Muscle of leg (tissue), 3 donors: ENCODE measurements at regions not wholly inside any gene's neighbourhood (a gene's known extent, or its start where the extent isn't known, plus 50 kb on each side); places are given as distances from the start of the nearest gene placed in this dataset.
A peak's percentile ranks its signal among the peaks of the same experiment; 100 is the strongest.
"Not testable (repeated sequence)": the region's sequence is repeated elsewhere in the genome, so short reads cannot be mapped to it uniquely, and the experiment has no call there.

Source experiments
- DNase-seq: peaks from one replicate; pipeline ENCODE4 v3.0.0; 2013
- H3K27ac ChIP-seq: one replicate; pipeline ENCODE4 v1.5.1; 2013; ENCODE audit warnings: mild to moderate bottlenecking, low read length, control low read depth
- H3K27me3 ChIP-seq: one replicate; pipeline ENCODE4 v1.6.1; 2013; ENCODE audit warnings: low read length; ENCODE audit not compliant: control insufficient read depth, insufficient read depth
- H3K36me3 ChIP-seq: one replicate; pipeline ENCODE4 v1.6.1; 2013; ENCODE audit warnings: low read length; ENCODE audit not compliant: control insufficient read depth, insufficient read depth
- H3K4me1 ChIP-seq: one replicate; pipeline ENCODE4 v1.6.1; 2013; ENCODE audit warnings: low read length; ENCODE audit not compliant: control insufficient read depth, insufficient read depth
- H3K4me3 ChIP-seq: one replicate; pipeline ENCODE4 v1.5.1; 2013; ENCODE audit warnings: low read length, control low read depth
- H3K9me3 ChIP-seq: replicated peaks from 2 replicates; pipeline ENCODE4 v1.6.1; 2013; ENCODE audit warnings: low read depth, low read length; ENCODE audit not compliant: control insufficient read depth
- WGBS: methylation state at CpG from one replicate; pipeline ENCODE4 v1.1.5; 2013; ENCODE audit warnings: missing lambda C conversion rate; ENCODE audit not compliant: insufficient coverage; 5-methylcytosine and 5-hydroxymethylcytosine counted together

GRCh38 chrX:155819966-155820491 lies 61.1 kb upstream of the VAMP7 start:
- DNase-seq, result peak; percentile 80
- H3K27me3 ChIP-seq, result no peaks in the 10 kb centered on the region
- no peak overlapping the region for H3K4me3 ChIP-seq
- peaks cover 8% of the 10 kb centered on the region for H3K9me3 ChIP-seq
- no peaks in the 10 kb centered on the region for H3K36me3 ChIP-seq
- no peak overlapping the region for H3K27ac ChIP-seq
- H3K4me1 ChIP-seq, result no peaks in the 10 kb centered on the region
- WGBS, result 45% methylated on average over 2 of the region's 3 CpGs

GRCh38 chrX:155819525-155819924 lies 61.6 kb upstream of the VAMP7 start:
- Histone ChIP-seq H3K4me1 (no peaks in the 10 kb centered on the region), H3K4me3 (no peak overlapping the region), H3K27ac (no peak overlapping the region), H3K36me3 (no peaks in the 10 kb centered on the region), H3K27me3 (no peaks in the 10 kb centered on the region), H3K9me3 (peaks cover 8% of the 10 kb centered on the region)
- no peak for DNase-seq

- H3K4me1 ChIP-seq, H3K4me3 ChIP-seq, H3K27ac ChIP-seq, H3K36me3 ChIP-seq, DNase-seq, H3K27me3 ChIP-seq, H3K9me3 ChIP-seq: not testable (repeated sequence)
- WGBS, result no CpG with 5 or more reads among the region's 8 CpGs
Measured at GRCh38 chrX:155814391-155814790, 66.8 kb upstream of the VAMP7 start.

- Histone ChIP-seq H3K4me1 (no peaks in the 10 kb centered on the region), H3K36me3 (no peaks in the 10 kb centered on the region), H3K27ac (no peak overlapping the region), H3K4me3 (no peak overlapping the region), H3K27me3 (no peaks in the 10 kb centered on the region), H3K9me3 (no peaks in the 10 kb centered on the region)
- DNase-seq, result no peak
- WGBS, result no CpG with 5 or more reads among the region's 1 CpG
Measured at GRCh38 chrX:155779831-155780230, 101.3 kb upstream of the VAMP7 start.

GRCh38 chrX:155778844-155779553 lies 102.1 kb upstream of the VAMP7 start:
- no CpG with 5 or more reads among the region's 5 CpGs for WGBS
- no peak overlapping the region for H3K4me3 ChIP-seq
- H3K36me3 ChIP-seq, result no peaks in the 10 kb centered on the region
- no peak overlapping the region for H3K27ac ChIP-seq
- no peaks in the 10 kb centered on the region for H3K27me3 ChIP-seq
- H3K4me1 ChIP-seq, result no peaks in the 10 kb centered on the region
- DNase-seq, result no peak
- no peaks in the 10 kb centered on the region for H3K9me3 ChIP-seq

GRCh38 chrX:155774387-155774786 lies 106.8 kb upstream of the VAMP7 start:
- no peaks in the 10 kb centered on the region for H3K9me3 ChIP-seq
- no peaks in the 10 kb centered on the region for H3K27me3 ChIP-seq
- H3K36me3 ChIP-seq, result no peaks in the 10 kb centered on the region
- no peak for DNase-seq
- 72% methylated on average over 7 of the region's 8 CpGs for WGBS
- H3K27ac ChIP-seq, result no peak overlapping the region
- H3K4me3 ChIP-seq, result no peak overlapping the region
- H3K4me1 ChIP-seq, result no peaks in the 10 kb centered on the region

GRCh38 chrX:155767876-155768769 lies 113.0 kb upstream of the VAMP7 start:
- DNase-seq, result peak; percentile 31
- H3K27me3 ChIP-seq, result no peaks in the 10 kb centered on the region
- WGBS, result 21% methylated on average over 4 of the region's 24 CpGs

GRCh38 chrX:155767051-155767875 lies 113.9 kb upstream of the VAMP7 start:
- no peaks in the 10 kb centered on the region for H3K36me3 ChIP-seq
- no peaks in the 10 kb centered on the region for H3K9me3 ChIP-seq
- peak overlapping the region; percentile 86 for H3K27ac ChIP-seq
- peak; percentile 93 for DNase-seq
- WGBS, result 36% methylated on average over 4 of the region's 19 CpGs
- no peaks in the 10 kb centered on the region for H3K4me1 ChIP-seq
- no peaks in the 10 kb centered on the region for H3K27me3 ChIP-seq
- H3K4me3 ChIP-seq, result peak overlapping the region; percentile 49

More at GRCh38 chrX:155767876-155768769, 113.0 kb upstream of the VAMP7 start:
- Histone ChIP-seq H3K9me3 (no peaks in the 10 kb centered on the region), H3K27ac (peak overlapping the region; percentile 31), H3K4me1 (no peaks in the 10 kb centered on the region), H3K4me3 (peak overlapping the region; percentile 11), H3K36me3 (no peaks in the 10 kb centered on the region)

- Histone ChIP-seq H3K4me3 (no peak overlapping the region), H3K4me1 (no peaks in the 10 kb centered on the region), H3K27ac (peak overlapping the region; percentile 86), H3K36me3 (no peaks in the 10 kb centered on the region), H3K27me3 (no peaks in the 10 kb centered on the region), H3K9me3 (no peaks in the 10 kb centered on the region)
- no CpG with 5 or more reads among the region's 1 CpG for WGBS
- DNase-seq, result no peak
Measured at GRCh38 chrX:155766321-155766720, 114.8 kb upstream of the VAMP7 start.

GRCh38 chrX:155761185-155761584 lies 120.0 kb upstream of the VAMP7 start:
- Histone ChIP-seq H3K27me3 (no peaks in the 10 kb centered on the region), H3K27ac (no peak overlapping the region), H3K36me3 (no peaks in the 10 kb centered on the region), H3K4me1 (no peaks in the 10 kb centered on the region), H3K4me3 (no peak overlapping the region), H3K9me3 (no peaks in the 10 kb centered on the region)
- no peak for DNase-seq
